ENCODE measurements at regions not wholly inside any gene's neighbourhood (a gene's known extent, or its start where the extent isn't known, plus 50 kb on each side); places are given as distances from the start of the nearest gene placed in this dataset.

DNA sequence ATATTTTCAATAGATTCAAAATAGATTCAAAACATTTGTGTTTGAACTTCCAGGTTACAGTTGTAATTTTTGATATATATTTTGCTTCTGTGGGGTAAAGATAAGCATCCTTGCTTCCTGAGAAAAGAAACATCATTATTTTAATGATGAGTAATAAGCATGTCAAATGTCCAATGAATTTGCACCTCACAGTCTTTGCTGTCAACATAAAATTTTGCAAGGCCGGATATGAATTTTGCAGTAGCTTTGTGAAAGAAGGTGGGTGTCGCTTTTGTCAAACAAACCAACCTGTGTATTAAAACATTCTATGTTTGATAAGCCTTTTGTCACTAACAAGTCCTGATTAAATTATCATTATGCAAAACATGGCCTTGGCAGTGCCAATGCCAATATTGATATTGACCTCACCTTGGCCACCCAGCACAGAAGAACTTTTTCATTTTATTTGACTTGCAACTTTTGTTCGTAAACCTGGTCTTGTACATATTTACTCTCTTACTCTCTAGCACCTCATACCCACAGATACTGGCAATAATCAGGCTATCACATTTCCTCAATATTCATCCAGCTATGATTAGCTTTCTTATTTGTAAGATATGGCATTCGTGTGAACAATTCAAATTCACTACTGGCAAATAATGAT lies 645.0 kb upstream of the KLF4 start:
- no peak for TF ChIP-seq POLR2A (IDR thresholded peaks at IDR 0.05; ENCODE audit: low read length)
- no peak for TF ChIP-seq GATA1 (IDR thresholded peaks at IDR 0.05; ENCODE audit: low read depth, low read length)

All from erythroblast (primary cell).